CD4-positive, alpha-beta T cell treated with Interleukin-4 for 1 hour (primary cell): ENCODE measurements at regions not wholly inside any gene's neighbourhood (a gene's known extent, or its start where the extent isn't known, plus 50 kb on each side); places are given as distances from the start of the nearest gene placed in this dataset.
"Not testable (repeated sequence)": the region's sequence is repeated elsewhere in the genome, so short reads cannot be mapped to it uniquely, and the experiment has no call there.

Source experiments
- DNase-seq, 2 donors: peaks; one replicate each; pipeline ENCODE4 v3.0.0-alpha.2; 2020 to 2022

DNA sequence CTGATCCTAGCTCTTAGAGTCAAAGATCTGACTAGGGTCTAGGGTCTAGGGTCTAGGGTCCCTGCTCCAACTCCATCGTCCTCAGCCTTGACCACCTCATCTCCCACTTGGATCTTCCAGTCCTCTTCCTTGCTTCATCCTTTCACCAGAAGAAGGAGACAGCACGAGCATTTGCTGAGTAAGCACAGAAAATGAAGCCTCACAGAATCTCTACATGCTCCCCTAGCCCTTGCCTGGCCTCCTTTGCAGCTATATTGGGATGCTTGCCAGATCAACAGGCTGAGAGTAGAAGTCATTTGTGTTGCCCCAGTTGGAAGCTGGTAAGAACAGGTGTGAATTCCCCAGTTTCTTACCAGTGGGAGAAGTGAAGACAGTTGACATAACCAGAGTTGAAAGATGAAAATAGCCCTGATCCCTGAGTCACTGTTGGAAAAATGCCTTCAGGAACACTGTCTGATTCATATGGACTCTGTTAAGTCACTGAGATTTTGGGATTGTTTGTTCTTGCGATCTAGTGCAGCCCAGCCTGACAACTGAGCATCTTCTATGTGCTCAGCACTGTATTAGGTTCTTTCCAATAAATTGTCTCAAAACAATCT, 552.5 kb downstream of the INSC start:
- DNase-seq = no peak

- DNase-seq = no peak
These were observed 554.0 kb downstream of the INSC start for GRCh38 chr11:15668718-15669117.

GRCh38 chr11:15670520-15671070, 555.9 kb downstream of the INSC start:
- no peak for DNase-seq

DNA sequence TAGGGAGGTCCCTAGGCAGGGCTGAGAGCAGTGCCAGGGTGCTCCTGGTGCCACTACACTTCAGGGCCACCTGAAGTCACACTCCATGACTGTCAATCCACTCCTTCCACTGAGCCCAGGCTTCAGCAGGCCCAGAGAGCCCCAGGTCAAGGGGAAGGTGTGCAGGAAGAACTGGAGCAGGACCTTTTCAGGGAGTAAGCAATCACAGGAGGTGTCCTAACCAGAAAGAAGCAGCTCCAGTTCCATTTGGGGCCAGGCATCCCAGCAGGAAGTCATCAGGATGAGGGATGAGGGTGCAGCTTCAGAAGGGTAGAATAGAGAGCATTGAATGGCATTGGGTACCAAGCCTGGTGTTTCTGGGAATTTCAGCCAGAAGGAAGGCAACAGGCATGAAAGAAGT, 556.5 kb downstream of the INSC start:
- DNase-seq = no peak

DNA sequence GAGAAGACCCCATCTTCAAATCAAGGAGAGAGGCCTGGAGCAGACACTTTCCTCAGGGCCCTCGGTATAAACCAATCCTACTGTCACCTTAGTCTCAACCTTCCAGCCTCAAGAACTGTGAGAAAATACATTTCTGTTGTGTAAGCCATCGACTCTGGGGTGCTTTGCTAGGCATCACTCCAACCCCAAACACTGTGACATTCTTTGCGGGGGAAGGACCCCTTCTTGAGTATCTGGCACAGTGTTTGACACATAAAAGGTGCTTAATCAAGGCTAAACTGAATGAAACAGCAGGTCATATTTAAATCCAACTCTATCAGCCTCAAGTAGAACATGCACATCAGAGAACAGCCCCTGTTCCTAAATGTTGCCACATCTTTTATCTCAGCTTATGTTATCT, 558.1 kb downstream of the INSC start:
- DNase-seq = no peak

DNA sequence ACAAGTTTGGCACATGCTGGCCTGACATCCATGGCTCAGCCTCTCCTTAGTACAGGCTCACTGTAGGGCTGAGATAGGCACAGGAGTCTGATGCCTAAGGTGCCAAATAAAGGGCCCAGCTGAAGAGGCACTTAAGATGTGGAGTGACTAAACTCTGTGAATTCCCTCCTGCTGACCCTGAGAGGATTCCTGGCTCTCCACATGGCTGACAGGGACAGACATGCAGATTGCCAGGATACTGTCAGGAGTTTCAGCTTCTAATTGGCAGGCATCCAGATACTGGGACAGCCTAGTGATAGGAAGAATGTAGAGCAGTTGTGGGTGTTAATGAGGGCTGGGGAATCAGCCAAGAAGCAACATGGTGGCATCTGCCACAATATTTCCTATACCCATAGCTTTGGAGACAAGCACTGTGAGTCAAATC, 558.7 kb downstream of the INSC start:
- no peak for DNase-seq

DNA sequence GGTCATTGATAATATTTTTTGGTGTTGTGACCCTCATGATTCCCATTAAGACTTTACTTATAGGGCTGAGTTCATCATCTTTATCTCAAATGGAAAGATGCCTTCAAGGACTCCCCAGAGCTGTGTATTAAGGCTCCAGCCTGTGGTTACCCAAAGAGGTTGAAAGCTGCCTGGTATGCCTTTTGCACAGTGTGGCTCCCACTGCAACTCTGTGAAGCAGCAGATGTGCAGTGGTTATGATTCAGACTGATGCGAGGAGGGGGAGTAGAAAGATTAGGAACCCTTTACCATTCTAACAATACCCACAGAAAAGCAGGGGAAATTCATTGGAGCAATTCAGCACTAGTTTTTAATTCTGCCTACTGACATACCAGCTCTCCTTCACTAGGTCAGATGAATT, 560.0 kb downstream of the INSC start:
- DNase-seq = no peak

- DNase-seq = no peak
These were observed 561.0 kb downstream of the INSC start for GRCh38 chr11:15675683-15676082.

DNA sequence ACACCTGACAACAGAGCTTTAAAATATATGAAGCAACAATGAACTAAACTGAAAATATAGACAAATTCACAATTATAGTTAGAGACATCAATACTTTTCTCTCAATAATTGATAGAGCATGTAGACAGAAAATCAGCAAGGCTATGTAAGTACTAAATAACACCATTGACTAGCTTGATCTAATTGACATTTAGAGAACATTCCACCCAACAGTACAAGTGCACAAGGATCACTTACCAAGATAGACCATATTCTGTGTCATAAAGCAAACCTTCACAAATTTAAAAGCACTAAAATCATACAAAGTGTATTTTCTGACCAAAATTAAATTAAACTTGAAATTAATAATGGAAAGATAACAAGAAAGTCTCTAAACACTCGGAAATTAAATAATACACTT, 562.5 kb downstream of the INSC start:
- no peak for DNase-seq

DNA sequence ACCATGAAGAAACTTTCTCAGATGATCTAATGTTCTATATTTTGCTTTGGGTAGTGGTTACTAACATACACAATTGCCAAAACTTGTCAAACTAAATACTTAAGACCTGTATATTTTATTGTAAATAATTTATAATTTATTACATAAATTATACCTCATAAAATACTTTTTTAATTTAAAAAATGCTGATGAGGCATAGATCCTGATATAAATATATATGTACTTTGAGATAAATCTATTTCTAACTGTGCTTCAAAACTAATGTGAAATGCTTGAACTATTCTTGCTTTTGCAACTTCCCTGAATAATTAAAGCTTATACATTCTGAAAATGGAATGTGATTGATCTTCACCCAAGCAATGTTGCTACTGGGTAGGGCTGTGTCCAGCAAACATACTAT, 568.8 kb downstream of the INSC start:
- DNase-seq = no peak

GRCh38 chr11:15685306-15685705, 570.6 kb downstream of the INSC start:
- DNase-seq = no peak

DNA sequence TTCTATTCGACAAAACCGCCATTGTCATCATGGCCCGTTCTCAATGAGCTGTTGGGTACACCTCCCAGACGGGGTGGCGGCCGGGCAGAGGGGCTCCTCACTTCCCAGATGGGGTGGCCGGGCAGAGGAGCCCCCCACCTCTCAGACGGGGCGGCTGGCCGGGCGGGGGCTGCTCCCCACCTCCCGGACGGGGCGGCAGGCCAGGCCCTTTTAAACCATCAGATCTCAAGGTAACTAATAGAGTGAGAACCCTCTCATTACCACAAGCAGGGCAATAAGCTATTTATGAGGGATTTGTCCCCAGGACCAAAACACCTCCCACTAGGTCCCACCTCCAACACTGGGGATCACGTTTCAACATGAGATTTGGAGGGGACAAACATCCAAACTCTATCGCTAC, 571.5 kb downstream of the INSC start:
- not testable (repeated sequence) for DNase-seq

- DNase-seq = no peak
These were observed 572.6 kb downstream of the INSC start for GRCh38 chr11:15687342-15687741.

DNA sequence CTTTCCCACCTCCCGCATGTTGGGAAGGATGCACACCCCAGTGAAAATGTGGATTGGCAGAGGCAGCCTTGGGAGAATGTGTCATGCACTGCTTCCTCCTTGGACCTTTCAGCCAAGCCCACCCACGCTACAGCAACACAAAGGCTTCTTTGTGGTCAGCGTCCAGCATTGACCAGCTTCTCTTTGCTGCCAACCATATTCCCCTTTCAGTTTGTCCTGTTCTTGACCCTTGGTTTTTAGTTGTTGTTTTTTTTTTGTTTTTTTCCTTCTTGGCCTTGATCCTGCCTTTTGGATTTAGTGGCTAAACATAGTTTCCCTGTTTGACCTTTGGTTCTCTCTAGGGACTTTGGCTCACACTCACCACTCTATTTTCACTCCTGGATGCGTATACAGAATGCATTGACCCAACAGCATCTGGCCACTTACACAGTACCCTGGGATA, 573.6 kb downstream of the INSC start:
- no peak for DNase-seq

- DNase-seq = no peak
These were observed 575.6 kb downstream of the INSC start for GRCh38 chr11:15690320-15690719.

GRCh38 chr11:15692739-15693138, 578.0 kb downstream of the INSC start:
- no peak for DNase-seq

DNA sequence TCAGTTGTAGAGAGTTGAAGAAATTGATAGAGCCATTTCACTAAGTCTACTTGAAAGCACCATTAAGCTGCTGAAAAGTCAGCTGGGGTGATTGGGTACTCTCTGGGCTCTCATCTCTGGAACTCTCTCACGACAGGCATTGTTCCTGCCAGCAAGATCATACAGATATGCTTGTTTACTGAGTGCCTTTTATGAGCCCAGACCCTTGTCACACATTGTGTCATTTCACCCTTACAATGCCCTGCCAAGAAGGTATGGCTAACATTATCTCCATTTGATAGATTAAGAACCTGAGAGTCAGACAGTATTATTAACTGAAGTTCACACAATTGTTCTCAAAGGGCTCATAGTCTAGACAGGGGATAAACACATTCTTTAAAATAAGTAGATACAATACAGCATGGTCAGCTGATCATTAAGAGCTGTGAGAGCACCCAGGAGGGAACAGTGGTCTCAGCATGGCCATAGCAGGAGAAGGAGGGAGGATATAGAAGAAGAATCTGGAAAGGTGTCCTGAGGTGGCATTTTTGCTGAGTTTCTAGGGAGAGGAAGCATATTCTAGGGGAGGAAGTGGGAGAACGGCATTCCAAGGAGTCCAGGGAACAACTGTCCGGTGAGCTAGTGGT, 580.5 kb downstream of the INSC start:
- no peak for DNase-seq

DNA sequence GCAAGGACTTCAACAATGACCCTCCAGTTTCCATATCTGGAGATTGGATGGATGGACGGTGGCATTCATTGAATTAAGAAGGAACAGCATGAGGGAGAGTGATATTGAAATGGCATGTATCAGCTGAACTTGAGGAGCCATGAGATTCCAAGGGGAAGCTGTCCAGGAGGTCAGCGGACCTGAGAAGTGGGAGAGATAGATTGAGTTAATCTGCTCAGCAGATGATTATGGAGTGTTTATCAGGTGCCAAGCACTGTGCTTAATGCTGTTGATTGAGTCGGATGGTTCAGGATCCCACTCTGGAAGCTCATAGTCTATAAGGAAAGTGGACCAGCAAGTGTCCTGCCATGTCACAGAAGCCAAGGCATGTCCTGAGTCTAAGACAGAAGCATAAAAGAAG, 581.3 kb downstream of the INSC start:
- DNase-seq = no peak

DNA sequence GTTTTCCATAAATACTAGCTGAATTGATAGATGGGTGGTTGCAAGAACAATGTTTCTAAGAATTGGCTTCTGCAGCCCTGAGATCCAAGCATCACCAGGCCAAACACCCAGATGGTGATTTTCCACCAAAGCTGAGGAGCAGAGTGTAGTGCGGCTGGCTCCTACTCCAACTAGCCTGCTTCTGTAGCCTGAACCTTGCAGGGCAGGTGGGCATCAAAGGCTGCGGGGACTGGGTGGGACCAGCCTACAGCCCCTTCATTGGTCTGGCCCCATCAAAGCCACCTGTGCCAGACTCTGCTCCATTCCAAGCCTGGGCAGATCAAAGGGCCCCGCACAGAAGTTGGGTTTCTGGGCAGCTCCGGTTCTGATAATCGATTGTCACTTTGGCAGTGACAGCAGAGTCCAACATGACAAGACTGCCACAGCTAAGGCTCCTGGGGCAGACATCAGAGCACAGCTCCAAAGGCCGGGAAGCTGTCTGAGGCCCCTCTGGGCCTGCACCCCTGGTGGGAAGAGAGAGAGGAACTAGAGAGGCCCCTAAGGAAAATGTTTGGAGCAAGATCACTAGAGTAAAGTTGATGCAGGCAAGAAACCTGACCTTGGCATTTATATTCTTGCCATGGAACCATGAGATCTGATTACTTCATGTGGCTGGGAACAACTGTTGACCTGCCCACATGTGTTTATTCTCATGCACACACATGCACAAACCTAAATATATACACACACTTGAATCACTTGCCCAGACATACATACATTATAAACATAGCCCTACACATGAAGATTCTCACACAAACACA, 582.9 kb downstream of the INSC start:
- DNase-seq = no peak

GRCh38 chr11:15698855-15699254, 584.1 kb downstream of the INSC start:
- DNase-seq = no peak

DNA sequence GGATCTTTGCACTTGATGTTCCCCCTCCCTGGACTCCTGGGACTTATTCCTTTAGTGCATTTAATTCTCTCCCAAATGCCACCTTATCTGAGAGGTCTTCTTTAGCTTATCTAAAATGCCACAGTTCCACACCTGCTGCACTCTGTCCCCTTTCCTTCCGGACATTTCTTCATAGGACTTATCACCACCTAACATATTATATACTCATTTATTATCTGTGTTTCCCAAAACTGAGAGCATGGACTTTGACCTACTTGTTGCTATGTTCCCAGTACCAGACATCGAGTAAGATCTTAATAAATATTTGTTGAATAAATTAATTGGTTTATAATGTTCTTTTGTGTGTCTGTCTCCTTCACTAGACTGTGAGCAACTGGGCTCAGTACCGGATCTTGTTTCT, 585.3 kb downstream of the INSC start:
- no peak for DNase-seq

DNA sequence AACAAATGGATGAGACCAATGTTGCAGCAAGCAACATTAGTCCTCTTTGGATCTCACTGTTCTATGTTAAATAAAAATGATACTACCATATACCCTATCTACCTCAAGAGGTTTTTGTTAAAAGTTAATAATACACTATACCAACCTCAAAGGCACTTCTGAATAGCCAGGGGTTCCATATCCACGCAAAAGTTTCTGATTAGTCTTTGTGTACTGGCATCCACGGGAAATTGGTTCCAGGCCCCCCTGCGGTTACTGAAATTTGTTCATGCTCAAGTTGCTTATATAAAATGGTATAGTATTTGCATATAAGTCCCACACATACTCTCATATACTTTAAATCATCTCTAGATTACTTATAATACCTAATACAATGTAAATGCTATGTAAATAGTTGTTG, 585.7 kb downstream of the INSC start:
- no peak for DNase-seq

- no peak for DNase-seq
These were observed 589.3 kb downstream of the INSC start for GRCh38 chr11:15704064-15704463.

GRCh38 chr11:15704556-15704955, 589.8 kb downstream of the INSC start:
- no peak for DNase-seq
